Activated CD8-positive, alpha-beta T cell treated with anti-CD3 and anti-CD28 coated beads for 36 hours (primary cell): ENCODE measurements at regions not wholly inside any gene's neighbourhood (a gene's known extent, or its start where the extent isn't known, plus 50 kb on each side); places are given as distances from the start of the nearest gene placed in this dataset.

Experiments used
- ATAC-seq: fragments of 200-7000 bp; cut with Tn5 transposase; one replicate; pipeline ENCODE4 v1.10.0; 2021; ENCODE audit warnings: mild to moderate bottlenecking, moderate library complexity
- CTCF ChIA-PET: fragments of 350-600 bp; sonication (Branson Sonifier 250); formaldehyde crosslinking; loops from one replicate; lab custom pipeline; 2021; ENCODE audit warnings: antibody characterized with exemption; lab: Charles Lee
- POLR2A ChIA-PET: fragments of 350-600 bp; sonication (Branson Sonifier 250); formaldehyde crosslinking; loops from one replicate; lab custom pipeline; 2021; ENCODE audit warnings: antibody characterized with exemption; lab: Charles Lee
- DNase-seq: peaks from one replicate; pipeline ENCODE4 v3.0.0-alpha.2; 2020
- H3K27ac Mint-ChIP-seq: one replicate; pipeline ENCODE4 v1.8.0; 2021; ENCODE audit warnings: mild to moderate bottlenecking, mixed read lengths
- H3K27me3 Mint-ChIP-seq: one replicate; pipeline ENCODE4 v1.8.0; 2021; ENCODE audit warnings: mixed read lengths
- H3K36me3 Mint-ChIP-seq: one replicate; pipeline ENCODE4 v1.8.0; 2021; ENCODE audit warnings: low read depth, mixed read lengths
- H3K4me1 Mint-ChIP-seq: one replicate; pipeline ENCODE4 v1.8.0; 2021; ENCODE audit warnings: low read depth, mixed read lengths
- H3K4me3 Mint-ChIP-seq: one replicate; pipeline ENCODE4 v1.8.0; 2021; ENCODE audit warnings: mild to moderate bottlenecking, moderate library complexity, mixed read lengths
- H3K9me3 Mint-ChIP-seq: one replicate; pipeline ENCODE4 v1.8.0; 2021; ENCODE audit warnings: mixed read lengths
- intact Hi-C: fragments of 100-400 bp; cut with micrococcal nuclease; formaldehyde crosslinking; loops from one replicate; pipeline ENCODE4 v1.10.0; 2022
- TF ChIP-seq, protein P1 (sequence below): fragments of 200-600 bp; IDR thresholded peaks from one replicate; pipeline ENCODE4 v1.8.0; 2022; ENCODE audit warnings: antibody characterized with exemption, mild to moderate bottlenecking

GRCh38 chr11:8807544-8808225 is 103.3 kb upstream of the AKIP1 start:
- no peak overlapping the region for H3K27ac Mint-ChIP-seq
- ATAC-seq (no peak), DNase-seq (no peak)
- no peak overlapping the region for H3K4me3 Mint-ChIP-seq
- H3K36me3 Mint-ChIP-seq: no peaks in the 10 kb centered on the region
- intact Hi-C loops: no loop called here
- H3K9me3 Mint-ChIP-seq: no peaks in the 10 kb centered on the region
- peaks cover 15% of the 10 kb centered on the region for H3K27me3 Mint-ChIP-seq
- ChIA-PET CTCF (no interaction called here), POLR2A (no interaction called here)
- peaks cover 5% of the 10 kb centered on the region for H3K4me1 Mint-ChIP-seq
- TF ChIP-seq, protein P1, sequence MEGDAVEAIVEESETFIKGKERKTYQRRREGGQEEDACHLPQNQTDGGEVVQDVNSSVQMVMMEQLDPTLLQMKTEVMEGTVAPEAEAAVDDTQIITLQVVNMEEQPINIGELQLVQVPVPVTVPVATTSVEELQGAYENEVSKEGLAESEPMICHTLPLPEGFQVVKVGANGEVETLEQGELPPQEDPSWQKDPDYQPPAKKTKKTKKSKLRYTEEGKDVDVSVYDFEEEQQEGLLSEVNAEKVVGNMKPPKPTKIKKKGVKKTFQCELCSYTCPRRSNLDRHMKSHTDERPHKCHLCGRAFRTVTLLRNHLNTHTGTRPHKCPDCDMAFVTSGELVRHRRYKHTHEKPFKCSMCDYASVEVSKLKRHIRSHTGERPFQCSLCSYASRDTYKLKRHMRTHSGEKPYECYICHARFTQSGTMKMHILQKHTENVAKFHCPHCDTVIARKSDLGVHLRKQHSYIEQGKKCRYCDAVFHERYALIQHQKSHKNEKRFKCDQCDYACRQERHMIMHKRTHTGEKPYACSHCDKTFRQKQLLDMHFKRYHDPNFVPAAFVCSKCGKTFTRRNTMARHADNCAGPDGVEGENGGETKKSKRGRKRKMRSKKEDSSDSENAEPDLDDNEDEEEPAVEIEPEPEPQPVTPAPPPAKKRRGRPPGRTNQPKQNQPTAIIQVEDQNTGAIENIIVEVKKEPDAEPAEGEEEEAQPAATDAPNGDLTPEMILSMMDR: no peak

- H3K27ac Mint-ChIP-seq: no peak overlapping the region
- no peak for DNase-seq
- ChIA-PET POLR2A (no interaction called here), CTCF (no interaction called here)
- TF ChIP-seq, protein P1: no peak
- no peaks in the 10 kb centered on the region for H3K9me3 Mint-ChIP-seq
- no peaks in the 10 kb centered on the region for H3K36me3 Mint-ChIP-seq
- intact Hi-C loops: no loop called here
- no peak for ATAC-seq
- peaks cover 15% of the 10 kb centered on the region for H3K27me3 Mint-ChIP-seq
- H3K4me1 Mint-ChIP-seq: peaks cover 5% of the 10 kb centered on the region
- no peak overlapping the region for H3K4me3 Mint-ChIP-seq
Measured at GRCh38 chr11:8808226-8808585, 102.8 kb upstream of the AKIP1 start.

DNA sequence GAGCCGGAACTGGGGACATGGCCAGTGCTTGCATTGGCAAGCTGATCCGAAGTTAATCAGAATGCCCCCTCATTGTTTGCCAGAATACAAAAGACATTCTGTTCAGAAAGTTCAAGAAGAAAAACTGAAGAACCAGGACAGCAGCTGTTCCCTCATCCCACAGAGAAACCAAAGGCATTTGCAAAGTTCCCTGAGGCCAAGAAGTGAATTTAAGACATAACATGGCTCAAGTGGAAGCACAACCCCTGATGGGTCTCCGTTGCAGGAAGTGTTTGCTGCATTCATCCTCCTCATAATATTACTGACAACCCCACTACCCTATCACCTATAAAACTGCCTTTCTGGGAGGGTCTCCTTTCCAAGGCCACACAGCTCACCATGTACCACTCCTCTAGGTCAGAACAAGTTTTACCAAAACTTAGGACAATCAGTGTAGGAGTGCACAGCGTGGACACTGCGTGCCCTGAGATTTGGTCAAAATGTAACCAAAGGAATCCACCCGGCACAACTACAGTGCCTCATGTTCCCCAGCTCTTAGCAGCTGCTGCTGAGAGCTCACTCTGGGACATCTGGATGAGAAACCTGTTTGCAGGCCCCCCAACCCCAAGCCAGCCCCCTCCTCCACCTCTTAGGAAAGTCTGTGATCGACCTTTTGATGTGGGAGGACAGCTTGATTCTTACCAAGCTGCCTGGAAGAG is 101.6 kb upstream of the AKIP1 start:
- Mint-ChIP-seq H3K4me3 (no peak overlapping the region), H3K36me3 (no peaks in the 10 kb centered on the region), H3K9me3 (no peaks in the 10 kb centered on the region), H3K27me3 (peaks cover 15% of the 10 kb centered on the region), H3K4me1 (peaks cover 5% of the 10 kb centered on the region), H3K27ac (no peak overlapping the region)
- ChIA-PET CTCF (interaction anchor here (1.2 kb wide), 1 partner anchor 18 kb away, joined by 3 read pairs; no protein-coding TSS in a partner anchor), POLR2A (interaction anchor here (0.6 to 1.1 kb wide), 2 partner anchors 66 to 121 kb away, joined by 3 to 4 read pairs; no protein-coding TSS in a partner anchor)
- TF ChIP-seq, protein P1: no peak
- DNase-seq: no peak
- no peak for ATAC-seq
- intact Hi-C loops: no loop called here

GRCh38 chr11:8809939-8810539 is 101.0 kb upstream of the AKIP1 start:
- Mint-ChIP-seq H3K27me3 (peaks cover 15% of the 10 kb centered on the region), H3K36me3 (no peaks in the 10 kb centered on the region), H3K9me3 (no peaks in the 10 kb centered on the region), H3K4me3 (no peak overlapping the region), H3K27ac (no peak overlapping the region), H3K4me1 (peaks cover 5% of the 10 kb centered on the region)
- TF ChIP-seq, protein P1: no peak
- ChIA-PET CTCF (interaction anchor here (1.2 kb wide), 2 partner anchors 13 to 17 kb away, joined by 3 read pairs; no protein-coding TSS in a partner anchor), POLR2A (interaction anchor here (0.8 kb wide), 1 partner anchor 744 kb away, joined by 4 read pairs; no protein-coding TSS in a partner anchor)
- no peak for ATAC-seq
- intact Hi-C loops: no loop called here
- DNase-seq: no peak
